H9 (cell line): ENCODE measurements at regions not wholly inside any gene's neighbourhood (a gene's known extent, or its start where the extent isn't known, plus 50 kb on each side); places are given as distances from the start of the nearest gene placed in this dataset.

ENCODE experiments used
- DNase-seq: peaks from one replicate; pipeline ENCODE4 v3.0.0-alpha.2; 2017
- H2AFZ ChIP-seq: one replicate; pipeline ENCODE4 v1.6.1; 2013; ENCODE audit warnings: mild to moderate bottlenecking, low read length, control low read depth, moderate library complexity
- H2AK5ac ChIP-seq: 2 replicates; pipeline ENCODE4 v1.6.1; 2013; ENCODE audit warnings: low read length, control low read depth, mixed read lengths; ENCODE audit not compliant: insufficient read length
- H2BK120ac ChIP-seq: one replicate; pipeline ENCODE4 v1.6.1; 2013; ENCODE audit warnings: low read depth, mild to moderate bottlenecking, low read length, control low read depth, inconsistent platforms; ENCODE audit not compliant: poor library complexity, severe bottlenecking
- H2BK12ac ChIP-seq: 2 replicates; pipeline ENCODE4 v1.6.1; 2013; ENCODE audit warnings: low read length, control low read depth, mixed read lengths, low read depth; ENCODE audit not compliant: insufficient read length
- H2BK15ac ChIP-seq: 2 replicates; pipeline ENCODE4 v1.6.1; 2013; ENCODE audit warnings: low read depth, low read length, control low read depth
- H2BK20ac ChIP-seq: one replicate; pipeline ENCODE4 v1.6.1; 2013; ENCODE audit warnings: low read depth, mild to moderate bottlenecking, low read length, control low read depth, inconsistent platforms; ENCODE audit not compliant: poor library complexity, severe bottlenecking
- H2BK5ac ChIP-seq: 2 replicates; pipeline ENCODE4 v1.6.1; 2013; ENCODE audit warnings: low read length, control low read depth, mixed read lengths; ENCODE audit not compliant: insufficient read length
- H3K14ac ChIP-seq: 2 replicates; pipeline ENCODE4 v1.6.1; 2013; ENCODE audit warnings: low read length, control low read depth; ENCODE audit not compliant: insufficient read depth
- H3K18ac ChIP-seq: 2 replicates; pipeline ENCODE4 v1.6.1; 2013; ENCODE audit warnings: low read depth, mild to moderate bottlenecking, mixed read lengths, low read length, control low read depth; ENCODE audit not compliant: insufficient read length
- H3K23ac ChIP-seq: 2 replicates; pipeline ENCODE4 v1.6.1; 2013; ENCODE audit warnings: low read length, control low read depth, mixed read lengths, low read depth; ENCODE audit not compliant: insufficient read length
- H3K23me2 ChIP-seq: 2 replicates; pipeline ENCODE4 v1.6.1; 2013; ENCODE audit warnings: low read depth, mild to moderate bottlenecking, mixed read lengths, low read length, control low read depth; ENCODE audit not compliant: insufficient read length, poor library complexity, severe bottlenecking
- H3K27ac ChIP-seq: 2 replicates; pipeline ENCODE4 v1.5.1; 2013; ENCODE audit warnings: low read length, control low read depth, mixed read lengths, low read depth; ENCODE audit not compliant: insufficient read length
- H3K27me3 ChIP-seq: 2 replicates; pipeline ENCODE4 v1.6.1; 2013; ENCODE audit warnings: low read length, control low read depth, inconsistent platforms; ENCODE audit not compliant: insufficient read depth
- H3K4ac ChIP-seq: 2 replicates; pipeline ENCODE4 v1.6.1; 2013; ENCODE audit warnings: low read depth, mild to moderate bottlenecking, control low read depth, inconsistent platforms, low read length, moderate library complexity
- H3K4me1 ChIP-seq: 2 replicates; pipeline ENCODE4 v1.6.1; 2013; ENCODE audit warnings: low read length, control low read depth, inconsistent platforms; ENCODE audit not compliant: insufficient read depth
- H3K4me2 ChIP-seq: 2 replicates; pipeline ENCODE4 v1.6.1; 2013; ENCODE audit warnings: low read length, control low read depth, mixed read lengths; ENCODE audit not compliant: insufficient read length, insufficient read depth
- H3K56ac ChIP-seq: 2 replicates; pipeline ENCODE4 v1.6.1; 2013; ENCODE audit warnings: low read depth, mild to moderate bottlenecking, mixed read lengths, low read length, control low read depth; ENCODE audit not compliant: insufficient read length
- H3K79me1 ChIP-seq: 2 replicates; pipeline ENCODE4 v1.6.1; 2013; ENCODE audit warnings: low read depth, mild to moderate bottlenecking, moderate library complexity, low read length, control low read depth, inconsistent platforms; ENCODE audit not compliant: insufficient read depth, poor library complexity, severe bottlenecking
- H3K79me2 ChIP-seq: 2 replicates; pipeline ENCODE4 v1.6.1; 2013; ENCODE audit warnings: low read length, control low read depth, inconsistent platforms; ENCODE audit not compliant: insufficient read depth
- H3K9ac ChIP-seq: 2 replicates; pipeline ENCODE4 v1.6.1; 2013; ENCODE audit warnings: low read length, control low read depth, mixed read lengths; ENCODE audit not compliant: insufficient read length; ENCODE audit errors: extremely low read depth
- H3K9me3 ChIP-seq: one replicate; pipeline ENCODE4 v1.6.1; 2013; ENCODE audit warnings: low read depth, low read length, inconsistent platforms; ENCODE audit not compliant: control insufficient read depth
- H3T11ph ChIP-seq: one replicate; pipeline ENCODE4 v1.6.1; 2013; ENCODE audit warnings: mild to moderate bottlenecking, low read length, control low read depth, inconsistent platforms
- H4K20me1 ChIP-seq: one replicate; pipeline ENCODE4 v1.6.1; 2013; ENCODE audit not compliant: control insufficient read depth, insufficient read length, insufficient read depth
- H4K5ac ChIP-seq: 2 replicates; pipeline ENCODE4 v1.6.1; 2013; ENCODE audit warnings: low read depth, mild to moderate bottlenecking, mixed read lengths, low read length, control low read depth; ENCODE audit not compliant: insufficient read length
- H4K8ac ChIP-seq: replicated peaks from 2 replicates; pipeline ENCODE4 v1.6.1; 2013; ENCODE audit warnings: low read length, control low read depth, mixed read lengths, low read depth; ENCODE audit not compliant: insufficient read length
- H4K91ac ChIP-seq: 2 replicates; pipeline ENCODE4 v1.6.1; 2013; ENCODE audit warnings: low read depth, mild to moderate bottlenecking, moderate library complexity, mixed read lengths, low read length, control low read depth; ENCODE audit not compliant: insufficient read length
- H3K27ac Mint-ChIP-seq, 3 experiments: 2 replicates in 2 of 3; 3 replicates in 1 of 3; pipeline ENCODE4 v1.8.0; 2020 to 2021; ENCODE audit warnings: mixed read lengths in 3 of 3, mild to moderate bottlenecking in 1 of 3, moderate library complexity in 1 of 3
- H3K27me3 Mint-ChIP-seq: 2 replicates; pipeline ENCODE4 v1.8.0; 2021; ENCODE audit warnings: low read depth, mild to moderate bottlenecking, moderate library complexity, mixed read lengths
- H3K36me3 Mint-ChIP-seq, 3 experiments: 2 replicates in 2 of 3; 3 replicates in 1 of 3; pipeline ENCODE4 v1.8.0; 2020 to 2021; ENCODE audit warnings: low read depth in 3 of 3, mixed read lengths in 3 of 3; ENCODE audit not compliant: insufficient read depth in 1 of 3
- H3K4me1 Mint-ChIP-seq, 2 experiments: 2 replicates each; pipeline ENCODE4 v1.8.0; 2020; ENCODE audit warnings: mixed read lengths in 2 of 2
- H3K4me3 Mint-ChIP-seq, 2 experiments: 2 replicates in 1 of 2; 3 replicates in 1 of 2; pipeline ENCODE4 v1.8.0; 2020 to 2021; ENCODE audit warnings: mild to moderate bottlenecking in 2 of 2, mixed read lengths in 2 of 2, moderate library complexity in 1 of 2
- H3K9me3 Mint-ChIP-seq, 2 experiments: 2 replicates in 1 of 2; 3 replicates in 1 of 2; pipeline ENCODE4 v1.8.0; 2020; ENCODE audit warnings: mild to moderate bottlenecking in 2 of 2, mixed read lengths in 2 of 2, moderate library complexity in 1 of 2
- WGBS: extraction: QIAGEN DNeasy Blood & Tissue Kit; methylation state at CpG from one replicate; pipeline ENCODE4 v1.1.7; 2013; ENCODE audit warnings: missing lambda C conversion rate, low lambda C conversion rate, mixed read lengths; ENCODE audit not compliant: insufficient read length; ENCODE audit errors: extremely low coverage; 5-methylcytosine and 5-hydroxymethylcytosine counted together
- TF ChIP-seq, protein P1 (sequence below): fragments of 200-600 bp; sonication (generic); conservative IDR thresholded peaks from 3 replicates; pipeline ENCODE4 v1.8.0; 2021; ENCODE audit warnings: antibody characterized with exemption, mild to moderate bottlenecking

DNA sequence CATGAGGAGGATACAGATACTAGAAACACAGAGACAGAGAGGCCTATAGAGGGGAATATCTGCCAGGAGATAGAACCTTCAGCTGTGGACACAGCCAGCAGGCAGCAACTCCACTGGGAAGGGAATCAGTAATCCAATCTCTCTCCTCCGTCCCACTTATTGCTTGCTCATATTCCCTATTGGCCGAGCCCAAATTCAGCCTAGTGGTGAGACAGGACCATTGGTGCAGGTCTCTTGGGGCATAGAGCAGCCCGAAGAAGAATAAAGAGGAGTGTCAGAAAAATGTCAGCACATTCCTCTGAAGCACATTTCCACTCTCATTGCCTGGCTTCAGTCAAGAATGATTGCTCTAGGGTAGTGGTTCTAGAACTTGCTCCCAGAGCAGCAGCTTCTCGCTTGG is 1091.5 kb upstream of the GYPC start:
- WGBS = no CpG with 5 or more reads among the region's 4 CpGs
- peak overlapping the region in 1 of 3 experiments; percentile 24; a peak in 1 of 7 replicates for H3K27ac Mint-ChIP-seq

More for the DNA sequence above, 1091.5 kb upstream of the GYPC start:
- H3K18ac ChIP-seq = no peak overlapping the region
- TF ChIP-seq, protein P1, sequence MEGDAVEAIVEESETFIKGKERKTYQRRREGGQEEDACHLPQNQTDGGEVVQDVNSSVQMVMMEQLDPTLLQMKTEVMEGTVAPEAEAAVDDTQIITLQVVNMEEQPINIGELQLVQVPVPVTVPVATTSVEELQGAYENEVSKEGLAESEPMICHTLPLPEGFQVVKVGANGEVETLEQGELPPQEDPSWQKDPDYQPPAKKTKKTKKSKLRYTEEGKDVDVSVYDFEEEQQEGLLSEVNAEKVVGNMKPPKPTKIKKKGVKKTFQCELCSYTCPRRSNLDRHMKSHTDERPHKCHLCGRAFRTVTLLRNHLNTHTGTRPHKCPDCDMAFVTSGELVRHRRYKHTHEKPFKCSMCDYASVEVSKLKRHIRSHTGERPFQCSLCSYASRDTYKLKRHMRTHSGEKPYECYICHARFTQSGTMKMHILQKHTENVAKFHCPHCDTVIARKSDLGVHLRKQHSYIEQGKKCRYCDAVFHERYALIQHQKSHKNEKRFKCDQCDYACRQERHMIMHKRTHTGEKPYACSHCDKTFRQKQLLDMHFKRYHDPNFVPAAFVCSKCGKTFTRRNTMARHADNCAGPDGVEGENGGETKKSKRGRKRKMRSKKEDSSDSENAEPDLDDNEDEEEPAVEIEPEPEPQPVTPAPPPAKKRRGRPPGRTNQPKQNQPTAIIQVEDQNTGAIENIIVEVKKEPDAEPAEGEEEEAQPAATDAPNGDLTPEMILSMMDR = no peak; the same call in 2 of the 3 replicates
- no peak overlapping the region for H3K14ac ChIP-seq
- no peaks in the 10 kb centered on the region for H3K27me3 ChIP-seq
- H2BK20ac ChIP-seq = no peak overlapping the region
- H3K9ac ChIP-seq = no peak overlapping the region
- no peak overlapping the region for H2BK120ac ChIP-seq
- Mint-ChIP-seq H3K4me3 (no peak overlapping the region), H3K4me1 (peaks cover 9 to 11% of the 10 kb centered on the region in 2 experiments; a peak in 3 of 4 replicates), H3K27me3 (no peaks in the 10 kb centered on the region), H3K36me3 (no peaks in the 10 kb centered on the region; a peak in 1 of 7 replicates), H3K9me3 (no peaks in the 10 kb centered on the region; a peak in 1 of 5 replicates)
- H4K8ac ChIP-seq = no peak overlapping the region
- H3K56ac ChIP-seq = no peak overlapping the region
- no peak overlapping the region for H4K5ac ChIP-seq
- H3K4me2 ChIP-seq = no peak overlapping the region
- peak; percentile 32 for DNase-seq
- no peaks in the 10 kb centered on the region for H3K9me3 ChIP-seq
- no peak overlapping the region for H3K4ac ChIP-seq
- H3K79me1 ChIP-seq = no peaks in the 10 kb centered on the region
- no peak overlapping the region for H3K23ac ChIP-seq
- no peaks in the 10 kb centered on the region for H4K20me1 ChIP-seq
- no peaks in the 10 kb centered on the region for H3K79me2 ChIP-seq
- no peak overlapping the region for H2BK5ac ChIP-seq
- no peak overlapping the region for H2AFZ ChIP-seq
- no peak overlapping the region for H2AK5ac ChIP-seq
- H3T11ph ChIP-seq = no peak overlapping the region
- no peak overlapping the region for H2BK12ac ChIP-seq
- no peak overlapping the region for H4K91ac ChIP-seq
- no peak overlapping the region for H3K27ac ChIP-seq
- H3K4me1 ChIP-seq = 0 out of 2 replicates have a peak, but pooled peaks cover 3% of the 10 kb centered on the region
- H2BK15ac ChIP-seq = no peak overlapping the region
- no peaks in the 10 kb centered on the region for H3K23me2 ChIP-seq
